ENCODE measurements at regions not wholly inside any gene's neighbourhood (a gene's known extent, or its start where the extent isn't known, plus 50 kb on each side); places are given as distances from the start of the nearest gene placed in this dataset.

- no peak for TF ChIP-seq CTCF (IDR thresholded peaks at IDR 0.05)
- no peak for TF ChIP-seq POLR2A (IDR thresholded peaks at IDR 0.05)
These were observed 172.4 kb downstream of the ABCA8 start for GRCh38 chr17:68782789-68783188.

Data from adrenal gland (tissue), 5 donors.